Smooth muscle cell (in vitro differentiated cells): ENCODE measurements at regions not wholly inside any gene's neighbourhood (a gene's known extent, or its start where the extent isn't known, plus 50 kb on each side); places are given as distances from the start of the nearest gene placed in this dataset.
A peak's percentile ranks its signal among the peaks of the same experiment; 100 is the strongest.

Source experiments
- DNase-seq: peaks from one replicate; lab custom pipeline; 2025; ENCODE audit not compliant: unreplicated experiment; lab: John Stamatoyannopoulos, UW
- H2AFZ ChIP-seq: fragments of 200-600 bp; sonication (generic); 2 replicates; pipeline ENCODE4 v1.6.0; 2016; ENCODE audit warnings: antibody characterized with exemption, low read depth, mild to moderate bottlenecking
- H3F3A ChIP-seq: fragments of 200-600 bp; sonication (generic); 2 replicates; pipeline ENCODE4 v1.6.0; 2017; ENCODE audit warnings: antibody characterized with exemption, low read depth
- H3K27ac ChIP-seq: fragments of 200-600 bp; sonication (generic); 2 replicates; pipeline ENCODE4 v1.5.1; 2016; ENCODE audit warnings: low read depth, mild to moderate bottlenecking
- H3K27me3 ChIP-seq: fragments of 200-600 bp; sonication (generic); 2 replicates; pipeline ENCODE4 v1.6.1; 2016; ENCODE audit warnings: low read depth, mild to moderate bottlenecking
- H3K36me3 ChIP-seq: fragments of 200-600 bp; sonication (generic); 2 replicates; pipeline ENCODE4 v1.5.1; 2016; ENCODE audit warnings: low read depth
- H3K4me1 ChIP-seq: fragments of 200-600 bp; sonication (generic); 2 replicates; pipeline ENCODE4 v1.5.1; 2016; ENCODE audit warnings: low read depth
- H3K4me2 ChIP-seq: fragments of 200-600 bp; sonication (generic); 2 replicates; pipeline ENCODE4 v1.6.0; 2016; ENCODE audit warnings: mild to moderate bottlenecking
- H3K4me3 ChIP-seq: fragments of 200-600 bp; sonication (generic); 2 replicates; pipeline ENCODE4 v1.5.1; 2016; ENCODE audit warnings: mild to moderate bottlenecking
- H3K79me2 ChIP-seq: fragments of 200-600 bp; sonication (generic); 2 replicates; pipeline ENCODE4 v1.6.0; 2016; ENCODE audit warnings: low read depth, mild to moderate bottlenecking
- H3K9ac ChIP-seq: fragments of 200-600 bp; sonication (generic); 2 replicates; pipeline ENCODE4 v1.6.0; 2016; ENCODE audit warnings: low read depth
- H3K9me3 ChIP-seq: fragments of 200-600 bp; sonication (generic); replicated peaks from 2 replicates; pipeline ENCODE4 v1.5.1; 2016; ENCODE audit warnings: low read depth
- H4K20me1 ChIP-seq: fragments of 200-600 bp; sonication (generic); 2 replicates; pipeline ENCODE4 v1.6.0; 2016; ENCODE audit warnings: low read depth
- CTCF ChIP-seq: fragments of 200-600 bp; sonication (generic); IDR thresholded peaks from 2 replicates; pipeline ENCODE4 v1.5.1; 2017; ENCODE audit warnings: borderline replicate concordance, mild to moderate bottlenecking, antibody characterized with exemption; ENCODE audit not compliant: insufficient read depth, poor library complexity, severe bottlenecking
- WGBS: methylation state at CpG from one replicate; pipeline ENCODE4 v1.1.7; 2016; ENCODE audit warnings: low lambda C conversion rate; 5-methylcytosine and 5-hydroxymethylcytosine counted together

GRCh38 chr18:77899972-77900754 lies 650.5 kb downstream of the GALR1 start:
- Histone ChIP-seq H3K9ac (no peak overlapping the region), H3K4me3 (peak overlapping the region; percentile 55)
- WGBS, result 8% methylated on average over 55 of the region's 64 CpGs

GRCh38 chr18:77905011-77905410 lies 655.4 kb downstream of the GALR1 start:
- H3K27ac ChIP-seq, result no peak overlapping the region
- no peaks in the 10 kb centered on the region for H3K4me1 ChIP-seq
- no peaks in the 10 kb centered on the region for H3K9me3 ChIP-seq
- H3K79me2 ChIP-seq, result no peaks in the 10 kb centered on the region
- H3K27me3 ChIP-seq, result no peaks in the 10 kb centered on the region
- no peaks in the 10 kb centered on the region for H3F3A ChIP-seq
- no peak for DNase-seq
- H3K4me3 ChIP-seq, result no peak overlapping the region
- H3K9ac ChIP-seq, result no peak overlapping the region
- H3K4me2 ChIP-seq, result no peak overlapping the region
- H4K20me1 ChIP-seq, result no peaks in the 10 kb centered on the region
- TF ChIP-seq CTCF, result no peak
- H2AFZ ChIP-seq, result no peak overlapping the region
- 93% methylated on average over 13 of the region's 13 CpGs for WGBS
- no peaks in the 10 kb centered on the region for H3K36me3 ChIP-seq

More at GRCh38 chr18:77899972-77900754, 650.5 kb downstream of the GALR1 start:
- Histone ChIP-seq H3K4me2 (peak overlapping the region; percentile 95), H3K36me3 (no peaks in the 10 kb centered on the region), H2AFZ (peak overlapping the region; percentile 99), H3K27ac (no peak overlapping the region), H3K9me3 (no peaks in the 10 kb centered on the region), H3K4me1 (no peaks in the 10 kb centered on the region), H3K79me2 (no peaks in the 10 kb centered on the region), H3F3A (no peaks in the 10 kb centered on the region), H3K27me3 (peaks cover 7% of the 10 kb centered on the region), H4K20me1 (no peaks in the 10 kb centered on the region)
- peak; percentile 69 for TF ChIP-seq CTCF
- DNase-seq, result no peak

- H3K4me1 ChIP-seq, result no peaks in the 10 kb centered on the region
- no peak for DNase-seq
- H3K36me3 ChIP-seq, result no peaks in the 10 kb centered on the region
- no peak overlapping the region for H2AFZ ChIP-seq
- H3K9me3 ChIP-seq, result no peaks in the 10 kb centered on the region
- no peaks in the 10 kb centered on the region for H3K27me3 ChIP-seq
- no peak overlapping the region for H3K4me3 ChIP-seq
- no peak overlapping the region for H3K9ac ChIP-seq
- no peak for TF ChIP-seq CTCF
- no peaks in the 10 kb centered on the region for H3K79me2 ChIP-seq
- H4K20me1 ChIP-seq, result no peaks in the 10 kb centered on the region
- no peak overlapping the region for H3K27ac ChIP-seq
- WGBS, result 88% methylated on average over 31 of the region's 34 CpGs
- H3K4me2 ChIP-seq, result no peak overlapping the region
- H3F3A ChIP-seq, result no peaks in the 10 kb centered on the region
Measured at GRCh38 chr18:77905449-77906055, 655.9 kb downstream of the GALR1 start.
